Fibroblast of the aortic adventitia (primary cell): ENCODE measurements at regions not wholly inside any gene's neighbourhood (a gene's known extent, or its start where the extent isn't known, plus 50 kb on each side); places are given as distances from the start of the nearest gene placed in this dataset.

Experiments
- DNase-seq: peaks from one replicate; pipeline ENCODE4 v3.0.0-alpha.2; 2010; ENCODE audit warnings: low read depth
- H3K4me3 ChIP-seq: 2 replicates; pipeline ENCODE4 v1.5.1; 2011; ENCODE audit warnings: low read depth, mild to moderate bottlenecking, control low read depth, low read length, moderate library complexity
- CTCF ChIP-seq: IDR thresholded peaks from 2 replicates; pipeline ENCODE4 v1.5.1; 2011; ENCODE audit warnings: mild to moderate bottlenecking, low read length, control low read depth, inconsistent platforms; ENCODE audit not compliant: insufficient read depth

GRCh38 chr7:106806556-106806955, 58.5 kb upstream of the PIK3CG start:
- no peak for TF ChIP-seq CTCF
- DNase-seq = no peak
- H3K4me3 ChIP-seq = no peak overlapping the region

- H3K4me3 ChIP-seq = no peak overlapping the region
- no peak for DNase-seq
- TF ChIP-seq CTCF = no peak
Measured at GRCh38 chr7:106807474-106807873, 57.6 kb upstream of the PIK3CG start.

- H3K4me3 ChIP-seq = no peak overlapping the region
- DNase-seq = no peak
- no peak for TF ChIP-seq CTCF
Measured at GRCh38 chr7:106808967-106809635, 56.0 kb upstream of the PIK3CG start.

GRCh38 chr7:106811472-106811871, 53.6 kb upstream of the PIK3CG start:
- no peak for TF ChIP-seq CTCF
- no peak overlapping the region for H3K4me3 ChIP-seq
- DNase-seq = no peak

GRCh38 chr7:106812027-106812643, 52.9 kb upstream of the PIK3CG start:
- no peak for TF ChIP-seq CTCF
- peak; percentile 43 for DNase-seq

GRCh38 chr7:106813705-106814305, 51.3 kb upstream of the PIK3CG start:
- H3K4me3 ChIP-seq = no peak overlapping the region
- TF ChIP-seq CTCF = no peak
- DNase-seq = no peak

More at GRCh38 chr7:106812027-106812643, 52.9 kb upstream of the PIK3CG start:
- H3K4me3 ChIP-seq = no peak overlapping the region
